Activated T-helper 1 cell treated with anti-CD3 and anti-CD28 coated beads, Interleukin-2, amount 50 U/mL, for 16 hours (primary cell): ENCODE measurements at regions not wholly inside any gene's neighbourhood (a gene's known extent, or its start where the extent isn't known, plus 50 kb on each side); places are given as distances from the start of the nearest gene placed in this dataset.

Source experiments
- DNase-seq, 2 donors: peaks; one replicate each; pipeline ENCODE4 v3.0.0-alpha.2; 2020; ENCODE audit warnings: low read depth in 1 of 2, low spot score in 1 of 2

GRCh38 chr14:96617635-96618034 lies 115.5 kb downstream of the PAPOLA start:
- no peak for DNase-seq

DNA sequence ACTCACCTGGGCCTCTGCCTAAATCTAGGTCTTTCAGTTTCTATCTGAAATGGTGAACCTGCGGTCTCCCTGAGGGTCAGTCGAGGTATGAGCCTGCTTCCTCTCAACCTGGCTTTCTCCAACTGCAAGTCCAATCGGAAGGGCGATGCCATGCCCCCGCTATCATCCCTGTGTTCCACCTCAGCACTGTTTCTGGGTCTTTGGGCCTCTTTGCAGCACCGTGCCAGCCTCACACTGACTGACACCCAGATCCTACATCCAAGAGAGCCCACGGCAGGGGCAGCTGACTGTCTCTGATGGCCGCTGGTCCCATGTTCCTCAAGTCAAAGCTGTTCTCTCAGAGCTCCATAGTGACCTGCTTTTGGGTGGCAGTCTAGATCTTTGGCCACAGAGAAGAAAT lies 120.7 kb downstream of the PAPOLA start:
- no peak for DNase-seq

- no peak for DNase-seq
Measured at GRCh38 chr14:96623676-96624484, 121.7 kb downstream of the PAPOLA start.

DNA sequence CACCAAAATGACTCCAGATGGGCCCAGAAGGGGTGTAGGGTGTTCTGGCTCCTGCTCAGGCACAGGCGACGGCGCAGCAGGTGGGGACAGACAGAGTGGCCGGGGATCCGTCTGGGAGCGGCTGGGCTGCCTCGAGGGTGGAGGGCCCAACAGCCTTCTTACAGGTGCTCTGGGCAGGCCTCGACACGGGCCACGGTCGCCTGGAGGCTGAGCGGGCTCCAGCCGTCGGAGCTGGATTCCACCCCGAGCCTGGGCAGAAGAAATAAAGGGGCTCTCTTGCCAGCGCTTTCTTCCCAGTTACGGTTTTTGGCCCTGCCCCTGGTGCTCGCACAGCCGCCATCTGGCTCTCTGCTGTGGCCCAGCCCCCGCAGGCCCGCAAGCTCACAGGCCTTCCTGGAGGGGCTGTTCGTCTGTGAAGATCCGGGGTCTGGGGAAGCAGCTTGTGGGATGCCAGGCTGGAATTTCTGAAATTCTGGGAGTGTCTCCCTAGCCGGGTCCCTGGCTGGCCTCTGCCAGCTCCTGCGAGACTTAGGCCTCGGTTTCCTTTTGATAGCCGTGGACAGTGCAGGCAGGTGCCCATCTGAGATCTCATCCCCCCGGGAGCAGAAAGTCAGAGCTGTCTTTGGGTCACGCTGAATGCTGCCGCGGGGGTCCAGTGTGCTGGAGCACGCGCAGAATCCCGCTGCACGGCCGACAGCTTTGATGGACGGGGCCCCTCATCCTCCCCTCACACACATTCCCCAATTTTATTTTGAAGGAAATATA lies 122.7 kb downstream of the PAPOLA start:
- no peak for DNase-seq

DNA sequence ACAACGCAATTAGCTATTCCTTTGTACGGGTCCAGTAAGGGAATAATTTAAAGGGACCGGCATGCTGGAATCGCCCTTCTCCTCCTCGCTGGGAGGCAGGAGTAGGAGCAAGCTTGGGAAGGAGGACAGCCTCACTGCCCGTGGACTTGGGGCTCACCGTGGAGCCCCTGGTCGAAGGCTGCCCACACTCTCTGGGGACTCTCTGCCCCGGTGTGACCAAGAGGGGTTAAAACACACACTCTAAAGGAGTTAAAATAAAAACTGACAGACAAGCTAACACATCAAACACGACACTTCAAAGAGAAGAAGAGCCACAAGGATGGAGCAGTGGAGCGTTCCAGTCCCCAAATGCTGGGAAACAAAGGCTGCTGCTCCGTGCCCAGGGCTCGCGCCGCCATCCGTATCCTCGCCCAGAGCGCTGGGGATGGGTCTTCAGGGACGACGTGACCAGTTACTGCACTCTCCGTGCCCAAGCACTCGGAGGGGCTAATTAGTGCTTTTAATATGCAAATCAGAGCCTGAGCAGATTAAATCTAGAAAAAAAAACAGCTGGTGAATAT lies 123.3 kb downstream of the PAPOLA start:
- no peak for DNase-seq

DNA sequence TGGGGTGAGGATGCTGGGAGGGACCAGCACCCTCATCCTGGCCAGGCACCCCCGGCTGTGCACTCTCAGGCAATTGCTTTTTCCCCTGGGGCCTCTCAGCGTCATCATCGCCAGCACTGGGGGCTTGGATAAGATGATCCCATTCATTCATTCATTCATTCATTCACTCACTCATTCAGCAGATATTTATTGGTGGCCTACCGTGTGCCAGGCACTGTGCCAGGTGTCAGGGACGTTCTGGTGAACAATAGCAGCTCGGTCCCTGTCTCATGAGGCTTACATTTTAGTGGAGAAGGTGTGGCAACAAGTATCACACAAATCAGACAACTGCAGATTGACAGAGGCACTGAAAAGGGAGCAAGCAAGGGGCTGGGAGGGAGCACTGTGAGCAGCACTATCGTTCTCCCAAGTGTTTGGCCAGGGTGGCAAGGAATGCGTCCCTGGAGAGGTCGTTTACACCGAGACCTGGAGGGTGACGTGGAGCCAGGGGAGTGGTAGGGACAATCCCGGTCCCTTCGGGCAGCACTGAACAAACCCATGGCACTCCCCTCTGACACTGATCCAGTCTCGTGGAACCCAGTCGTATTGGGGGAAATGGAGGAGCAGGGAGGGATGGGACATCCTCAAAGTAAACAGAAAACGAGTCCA lies 124.1 kb downstream of the PAPOLA start:
- DNase-seq, result no peak

- DNase-seq, result no peak
Measured at GRCh38 chr14:96626916-96627315, 124.7 kb downstream of the PAPOLA start.

DNA sequence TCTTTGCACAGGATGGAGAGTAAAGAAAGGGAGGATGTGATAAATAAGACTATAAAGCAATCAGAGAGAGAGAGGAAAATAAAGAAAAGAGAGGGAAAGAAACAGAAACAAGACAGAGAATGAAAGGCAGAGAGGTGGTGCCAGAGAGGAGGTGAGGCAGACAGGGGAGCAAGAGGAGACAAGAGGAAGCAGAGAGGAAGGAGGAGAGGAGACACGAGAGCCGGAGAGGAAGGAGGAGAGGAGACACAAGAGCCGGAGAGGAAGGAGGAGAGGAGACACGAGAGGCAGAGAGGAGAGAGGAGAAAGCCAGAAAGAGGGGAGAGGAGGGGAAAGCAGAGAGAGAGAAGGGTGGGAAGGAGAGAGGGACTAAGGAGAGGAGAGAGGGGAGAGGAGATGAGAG lies 125.2 kb downstream of the PAPOLA start:
- no peak for DNase-seq

- DNase-seq, result no peak
Measured at GRCh38 chr14:96627811-96628775, 125.9 kb downstream of the PAPOLA start.

GRCh38 chr14:96629082-96629481 lies 126.9 kb downstream of the PAPOLA start:
- DNase-seq, result no peak

DNA sequence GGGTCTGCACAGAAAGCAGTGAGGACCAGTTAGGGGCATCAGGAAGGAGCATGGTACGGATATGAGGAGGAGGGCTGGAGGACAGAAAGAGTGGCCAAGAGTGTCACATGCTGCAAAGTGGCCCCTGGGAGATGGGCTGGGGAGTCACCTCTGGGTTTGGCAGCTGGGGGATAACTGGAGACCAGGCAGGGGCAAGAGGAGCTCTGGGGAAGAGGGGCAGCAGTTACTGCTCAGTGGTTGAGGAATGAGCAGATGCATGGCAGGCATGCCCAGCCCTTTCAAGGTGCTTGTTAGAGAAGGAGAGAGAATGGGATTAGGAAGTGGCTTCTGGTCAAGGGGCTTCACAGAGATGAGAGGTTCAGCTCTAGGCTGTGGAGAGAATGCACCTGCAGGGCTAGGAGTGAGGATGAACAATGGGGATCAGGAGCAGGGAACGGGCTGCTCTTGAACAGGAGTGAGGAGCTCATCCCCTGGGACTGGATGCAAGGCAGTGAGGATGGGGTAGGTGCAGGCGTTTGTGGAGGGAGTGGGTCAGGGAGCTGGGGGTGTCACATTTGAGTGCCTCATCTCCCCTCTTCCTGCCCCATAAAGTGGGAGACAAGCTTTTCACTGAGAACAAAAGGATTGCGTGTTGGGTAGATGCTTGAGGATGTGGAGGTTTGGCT lies 127.5 kb downstream of the PAPOLA start:
- no peak for DNase-seq

DNA sequence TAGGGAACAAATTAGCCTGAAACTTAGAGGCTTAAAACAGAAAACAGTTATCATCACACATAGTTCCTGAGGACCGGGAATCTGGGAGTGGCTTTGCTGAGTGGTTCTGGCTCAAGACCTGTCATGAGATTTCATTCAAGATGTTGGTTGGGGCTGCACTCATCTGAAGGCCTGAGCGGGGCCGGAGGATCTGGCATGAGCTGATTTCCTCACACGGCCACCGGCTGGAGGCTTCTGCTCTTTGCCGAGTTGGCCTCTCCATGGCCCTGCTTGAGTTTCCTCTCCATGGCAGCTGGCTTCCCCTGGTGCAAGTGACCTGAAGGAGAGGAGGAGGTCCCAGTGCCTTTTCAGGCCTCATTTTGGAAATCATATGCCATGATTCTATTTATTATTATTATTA lies 128.1 kb downstream of the PAPOLA start:
- no peak for DNase-seq

- DNase-seq, result no peak
Measured at GRCh38 chr14:96631030-96631429, 128.8 kb downstream of the PAPOLA start.

DNA sequence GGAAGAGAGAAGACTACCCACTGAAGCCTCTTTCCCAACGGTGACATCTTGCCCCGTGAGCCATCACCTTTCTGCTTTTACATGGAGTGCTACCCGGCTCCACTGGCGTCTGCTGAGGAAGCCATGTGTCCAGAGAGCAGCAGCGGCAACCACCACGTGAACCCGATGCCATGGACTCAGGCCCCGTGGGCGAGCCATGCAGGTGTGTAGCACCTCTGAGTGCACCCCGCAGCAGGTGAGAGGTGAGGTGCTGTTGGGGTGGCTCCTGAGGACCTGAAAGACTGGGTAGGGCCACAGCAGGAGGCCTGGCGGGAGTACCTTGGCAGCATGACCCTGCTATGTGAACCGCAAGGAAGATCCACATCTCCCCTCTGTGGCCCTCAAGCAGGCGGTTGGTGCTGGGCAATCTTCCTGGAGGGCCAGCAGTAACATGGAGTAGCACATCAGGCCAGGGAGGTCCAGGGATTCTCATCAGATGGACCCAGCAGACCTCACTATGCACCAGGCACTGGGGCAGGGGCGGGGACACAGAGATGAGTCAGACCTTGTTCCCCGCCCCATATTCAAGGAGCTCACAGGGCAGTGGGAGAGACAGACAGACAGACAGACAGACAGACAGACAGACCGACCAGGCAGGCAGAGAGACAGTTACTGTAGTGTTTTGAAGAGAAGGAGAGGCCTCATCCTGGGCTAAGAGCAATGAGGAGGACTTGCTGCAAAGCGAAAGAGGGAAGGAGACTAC lies 129.6 kb downstream of the PAPOLA start:
- no peak for DNase-seq

- DNase-seq, result no peak
Measured at GRCh38 chr14:96632363-96632758, 130.2 kb downstream of the PAPOLA start.

GRCh38 chr14:96633096-96633495 lies 130.9 kb downstream of the PAPOLA start:
- DNase-seq, result no peak

GRCh38 chr14:96634481-96634880 lies 132.3 kb downstream of the PAPOLA start:
- no peak for DNase-seq

DNA sequence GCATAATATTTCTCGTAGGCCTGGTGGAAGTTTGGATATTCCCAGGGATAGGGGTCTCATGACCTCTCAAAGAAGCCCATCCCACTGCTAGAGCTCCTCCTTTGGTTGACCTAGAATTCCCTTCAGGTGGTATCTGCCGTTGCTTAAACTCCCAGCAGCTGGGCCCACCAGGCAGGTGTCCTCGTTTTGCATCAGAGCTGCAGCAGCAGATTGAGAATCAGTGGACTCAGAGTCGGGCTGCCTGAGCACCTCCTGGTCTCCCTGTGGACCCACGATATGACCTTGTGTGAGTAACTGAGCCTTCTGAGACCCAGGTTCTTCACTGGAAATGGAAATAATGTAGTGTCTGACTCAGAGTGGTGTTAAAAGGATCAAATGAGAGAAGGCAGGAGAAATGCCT lies 132.7 kb downstream of the PAPOLA start:
- DNase-seq, result no peak

DNA sequence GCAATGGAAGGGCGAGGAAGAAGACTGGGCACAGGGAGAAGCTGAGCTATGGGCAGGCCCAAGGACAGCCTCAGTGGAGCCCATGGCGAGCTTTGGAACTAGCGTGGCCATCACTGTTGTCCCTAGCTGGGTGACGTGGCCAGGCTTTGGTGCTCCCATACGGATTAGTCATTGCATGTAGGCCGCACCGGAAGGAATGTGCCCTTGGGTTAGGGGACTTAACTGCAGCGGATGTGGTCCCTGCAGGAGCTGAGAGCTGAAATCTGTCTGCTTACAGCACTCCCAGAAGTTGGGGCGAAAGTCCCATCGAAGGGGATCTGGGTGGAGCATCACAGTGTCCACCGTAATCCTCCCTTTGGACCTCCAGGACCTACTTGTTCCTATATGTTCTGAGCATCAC lies 133.7 kb downstream of the PAPOLA start:
- DNase-seq, result no peak
